Activated CD8-positive, alpha-beta T cell treated with anti-CD3 and anti-CD28 coated beads for 36 hours (primary cell): ENCODE measurements at regions not wholly inside any gene's neighbourhood (a gene's known extent, or its start where the extent isn't known, plus 50 kb on each side); places are given as distances from the start of the nearest gene placed in this dataset.

ENCODE experiments used
- ATAC-seq: fragments of 200-7000 bp; cut with Tn5 transposase; one replicate; pipeline ENCODE4 v1.10.0; 2021; ENCODE audit warnings: mild to moderate bottlenecking, moderate library complexity
- CTCF ChIA-PET: fragments of 350-600 bp; sonication (Branson Sonifier 250); formaldehyde crosslinking; loops from one replicate; lab custom pipeline; 2021; ENCODE audit warnings: antibody characterized with exemption; lab: Charles Lee
- POLR2A ChIA-PET: fragments of 350-600 bp; sonication (Branson Sonifier 250); formaldehyde crosslinking; loops from one replicate; lab custom pipeline; 2021; ENCODE audit warnings: antibody characterized with exemption; lab: Charles Lee
- DNase-seq: peaks from one replicate; pipeline ENCODE4 v3.0.0-alpha.2; 2020
- H3K27ac Mint-ChIP-seq: one replicate; pipeline ENCODE4 v1.8.0; 2021; ENCODE audit warnings: mild to moderate bottlenecking, mixed read lengths
- H3K27me3 Mint-ChIP-seq: one replicate; pipeline ENCODE4 v1.8.0; 2021; ENCODE audit warnings: mixed read lengths
- H3K36me3 Mint-ChIP-seq: one replicate; pipeline ENCODE4 v1.8.0; 2021; ENCODE audit warnings: low read depth, mixed read lengths
- H3K4me1 Mint-ChIP-seq: one replicate; pipeline ENCODE4 v1.8.0; 2021; ENCODE audit warnings: low read depth, mixed read lengths
- H3K4me3 Mint-ChIP-seq: one replicate; pipeline ENCODE4 v1.8.0; 2021; ENCODE audit warnings: mild to moderate bottlenecking, moderate library complexity, mixed read lengths
- H3K9me3 Mint-ChIP-seq: one replicate; pipeline ENCODE4 v1.8.0; 2021; ENCODE audit warnings: mixed read lengths
- intact Hi-C: fragments of 100-400 bp; cut with micrococcal nuclease; formaldehyde crosslinking; loops from one replicate; pipeline ENCODE4 v1.10.0; 2022
- TF ChIP-seq, protein P1 (sequence below): fragments of 200-600 bp; IDR thresholded peaks from one replicate; pipeline ENCODE4 v1.8.0; 2022; ENCODE audit warnings: antibody characterized with exemption, mild to moderate bottlenecking

DNA sequence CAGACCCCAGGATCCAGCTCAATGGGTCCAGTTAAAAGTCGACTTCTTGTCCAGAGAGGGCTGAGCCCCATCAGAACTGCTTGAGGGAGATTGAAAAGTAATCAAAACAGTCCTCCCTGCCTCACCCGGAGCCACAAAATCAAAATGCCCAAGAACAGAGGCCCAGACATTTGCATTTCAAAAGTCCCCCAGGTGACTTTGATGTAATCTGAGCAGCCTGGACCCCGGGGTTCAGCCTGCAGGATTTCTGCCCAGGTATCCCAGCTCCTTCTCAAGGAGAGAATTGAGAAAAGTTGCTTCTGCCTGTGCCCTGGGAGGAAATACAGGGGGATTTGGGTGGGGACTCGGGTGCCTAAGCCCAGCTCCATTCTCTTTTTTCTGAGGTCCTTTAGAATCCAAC, 1385.0 kb downstream of the TBC1D22A start:
- Mint-ChIP-seq H3K36me3 (no peaks in the 10 kb centered on the region), H3K9me3 (no peaks in the 10 kb centered on the region), H3K27me3 (peaks cover 15% of the 10 kb centered on the region), H3K27ac (no peak overlapping the region), H3K4me3 (no peak overlapping the region), H3K4me1 (peaks cover 3% of the 10 kb centered on the region)
- CTCF ChIA-PET, result no interaction called here
- DNase-seq (no peak), ATAC-seq (no peak)
- POLR2A ChIA-PET, result no interaction called here
- intact Hi-C loops, result no loop called here
- TF ChIP-seq, protein P1, sequence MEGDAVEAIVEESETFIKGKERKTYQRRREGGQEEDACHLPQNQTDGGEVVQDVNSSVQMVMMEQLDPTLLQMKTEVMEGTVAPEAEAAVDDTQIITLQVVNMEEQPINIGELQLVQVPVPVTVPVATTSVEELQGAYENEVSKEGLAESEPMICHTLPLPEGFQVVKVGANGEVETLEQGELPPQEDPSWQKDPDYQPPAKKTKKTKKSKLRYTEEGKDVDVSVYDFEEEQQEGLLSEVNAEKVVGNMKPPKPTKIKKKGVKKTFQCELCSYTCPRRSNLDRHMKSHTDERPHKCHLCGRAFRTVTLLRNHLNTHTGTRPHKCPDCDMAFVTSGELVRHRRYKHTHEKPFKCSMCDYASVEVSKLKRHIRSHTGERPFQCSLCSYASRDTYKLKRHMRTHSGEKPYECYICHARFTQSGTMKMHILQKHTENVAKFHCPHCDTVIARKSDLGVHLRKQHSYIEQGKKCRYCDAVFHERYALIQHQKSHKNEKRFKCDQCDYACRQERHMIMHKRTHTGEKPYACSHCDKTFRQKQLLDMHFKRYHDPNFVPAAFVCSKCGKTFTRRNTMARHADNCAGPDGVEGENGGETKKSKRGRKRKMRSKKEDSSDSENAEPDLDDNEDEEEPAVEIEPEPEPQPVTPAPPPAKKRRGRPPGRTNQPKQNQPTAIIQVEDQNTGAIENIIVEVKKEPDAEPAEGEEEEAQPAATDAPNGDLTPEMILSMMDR, result no peak

DNA sequence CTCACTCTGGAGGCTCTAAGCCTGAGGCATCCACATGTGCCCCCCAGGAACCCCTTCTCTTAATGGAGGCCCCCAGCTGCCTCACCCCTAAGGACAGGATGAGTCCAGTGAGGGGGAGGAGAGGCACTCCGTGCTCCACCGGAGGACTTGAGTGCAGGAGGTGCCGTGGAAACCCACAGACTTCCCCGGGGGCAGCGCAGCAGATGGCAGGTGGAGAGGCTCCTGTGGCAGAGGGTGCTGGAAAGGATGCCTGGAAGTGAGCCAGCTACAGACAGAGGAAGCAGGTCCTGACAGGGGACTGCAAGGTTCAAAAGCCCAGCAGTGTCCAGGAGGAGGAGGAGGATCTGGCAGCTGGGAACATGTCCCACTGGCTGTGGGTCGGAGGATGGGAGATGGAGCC, 1384.0 kb downstream of the TBC1D22A start:
- CTCF ChIA-PET, result no interaction called here
- ATAC-seq (no peak), DNase-seq (no peak)
- H3K27ac Mint-ChIP-seq, result no peak overlapping the region
- no peaks in the 10 kb centered on the region for H3K4me1 Mint-ChIP-seq
- POLR2A ChIA-PET, result no interaction called here
- intact Hi-C loops, result no loop called here
- H3K36me3 Mint-ChIP-seq, result no peaks in the 10 kb centered on the region
- TF ChIP-seq, protein P1, result no peak
- no peaks in the 10 kb centered on the region for H3K9me3 Mint-ChIP-seq
- H3K27me3 Mint-ChIP-seq, result peaks cover 15% of the 10 kb centered on the region
- no peak overlapping the region for H3K4me3 Mint-ChIP-seq

DNA sequence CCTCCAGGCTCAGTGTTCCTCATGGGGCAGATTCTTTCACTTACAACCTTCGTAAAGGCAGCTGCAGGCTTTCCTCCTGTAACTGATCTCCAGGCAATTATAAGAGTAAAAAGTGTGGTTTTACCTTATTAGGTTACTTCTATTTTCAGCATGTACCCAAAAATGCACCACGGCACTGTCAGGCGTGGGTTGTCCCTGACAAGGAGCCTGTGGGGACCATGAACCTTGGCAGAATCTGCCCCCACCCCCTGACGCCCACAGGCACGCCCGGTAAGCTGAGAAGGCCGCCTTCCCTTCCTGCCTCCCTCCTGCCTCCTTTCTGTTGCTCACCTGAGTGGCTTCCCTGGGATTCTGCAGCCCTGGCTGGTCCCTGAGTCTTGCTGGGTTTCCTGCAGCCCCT, 1383.3 kb downstream of the TBC1D22A start:
- no peak for ATAC-seq
- no peaks in the 10 kb centered on the region for H3K9me3 Mint-ChIP-seq
- intact Hi-C loops, result no loop called here
- no peak overlapping the region for H3K4me3 Mint-ChIP-seq
- no peaks in the 10 kb centered on the region for H3K36me3 Mint-ChIP-seq
- POLR2A ChIA-PET, result no interaction called here
- peaks cover 15% of the 10 kb centered on the region for H3K27me3 Mint-ChIP-seq
- no peak overlapping the region for H3K27ac Mint-ChIP-seq
- DNase-seq, result no peak
- TF ChIP-seq, protein P1, result no peak
- CTCF ChIA-PET, result no interaction called here
- no peaks in the 10 kb centered on the region for H3K4me1 Mint-ChIP-seq

DNA sequence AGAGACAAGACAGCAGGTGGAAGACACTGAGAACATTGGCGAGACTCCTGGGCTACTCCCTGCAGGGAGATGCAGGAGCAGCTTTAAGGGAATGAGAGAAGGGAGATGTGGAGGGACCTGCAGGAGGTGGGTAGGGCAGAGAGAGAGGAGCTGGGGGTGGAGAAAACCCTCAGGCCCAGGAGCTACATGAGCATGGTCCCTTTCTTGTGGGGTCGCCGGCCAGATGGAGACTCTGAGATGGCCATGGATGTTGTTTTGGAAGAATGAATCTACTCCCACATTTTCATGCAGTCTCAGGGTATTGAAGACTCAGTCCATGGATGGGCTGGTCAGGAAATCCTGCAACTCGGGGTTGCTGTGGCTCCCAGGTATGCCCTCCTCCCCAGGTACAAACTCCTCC, 1381.9 kb downstream of the TBC1D22A start:
- Mint-ChIP-seq H3K4me1 (peaks cover under 1% of the 10 kb centered on the region), H3K4me3 (no peak overlapping the region), H3K9me3 (no peaks in the 10 kb centered on the region), H3K36me3 (no peaks in the 10 kb centered on the region), H3K27me3 (peaks cover 15% of the 10 kb centered on the region), H3K27ac (no peak overlapping the region)
- ChIA-PET POLR2A (no interaction called here), CTCF (no interaction called here)
- intact Hi-C loops, result no loop called here
- no peak for DNase-seq
- TF ChIP-seq, protein P1, result no peak
- ATAC-seq, result no peak

DNA sequence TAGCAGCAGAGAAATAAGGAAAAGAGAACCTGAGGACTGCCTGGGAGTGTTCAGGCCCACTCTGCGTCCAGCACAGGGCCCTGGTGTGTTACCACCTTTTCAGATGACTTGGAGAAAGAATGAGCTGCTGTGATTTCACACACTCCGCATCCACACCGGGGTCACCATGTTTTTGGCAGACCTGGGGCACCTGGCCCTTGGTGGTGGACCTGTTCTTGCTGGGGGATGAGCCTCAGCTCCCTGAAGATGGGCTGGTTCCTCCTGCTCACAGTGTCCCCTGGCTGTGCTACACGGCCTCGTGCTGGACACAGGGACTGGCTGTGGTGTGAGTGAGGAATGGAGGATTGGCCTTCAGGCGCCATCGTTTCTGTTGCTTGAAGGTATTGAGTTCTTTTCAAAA, 1381.4 kb downstream of the TBC1D22A start:
- intact Hi-C loops, result no loop called here
- H3K27me3 Mint-ChIP-seq, result peaks cover 15% of the 10 kb centered on the region
- H3K9me3 Mint-ChIP-seq, result no peaks in the 10 kb centered on the region
- H3K4me1 Mint-ChIP-seq, result peaks cover 5% of the 10 kb centered on the region
- H3K36me3 Mint-ChIP-seq, result no peaks in the 10 kb centered on the region
- TF ChIP-seq, protein P1, result no peak
- ATAC-seq (no peak), DNase-seq (no peak)
- POLR2A ChIA-PET, result no interaction called here
- H3K4me3 Mint-ChIP-seq, result no peak overlapping the region
- CTCF ChIA-PET, result no interaction called here
- H3K27ac Mint-ChIP-seq, result no peak overlapping the region
